Type B pancreatic cell (in vitro differentiated cells): ENCODE measurements at regions not wholly inside any gene's neighbourhood (a gene's known extent, or its start where the extent isn't known, plus 50 kb on each side); places are given as distances from the start of the nearest gene placed in this dataset.

ENCODE experiments used
- DNase-seq: peaks from one replicate; pipeline ENCODE4 v3.0.0; 2021; ENCODE audit warnings: mixed read lengths; ENCODE audit not compliant: unreplicated experiment; ENCODE audit errors: extremely low spot score
- H3K27ac Mint-ChIP-seq: 2 replicates; pipeline ENCODE4 v1.8.0; 2021; ENCODE audit warnings: mild to moderate bottlenecking, mixed read lengths
- H3K27me3 Mint-ChIP-seq: 2 replicates; pipeline ENCODE4 v1.8.0; 2021; ENCODE audit warnings: mixed read lengths
- H3K36me3 Mint-ChIP-seq: 2 replicates; pipeline ENCODE4 v1.8.0; 2021; ENCODE audit warnings: mixed read lengths
- H3K4me1 Mint-ChIP-seq: one replicate; pipeline ENCODE4 v1.8.0; 2021; ENCODE audit warnings: mixed read lengths; ENCODE audit not compliant: unreplicated experiment
- H3K4me3 Mint-ChIP-seq: 2 replicates; pipeline ENCODE4 v1.8.0; 2021; ENCODE audit warnings: mild to moderate bottlenecking, mixed read lengths
- H3K9me3 Mint-ChIP-seq: 2 replicates; pipeline ENCODE4 v1.8.0; 2021; ENCODE audit warnings: mixed read lengths
- TF ChIP-seq, protein P1 (sequence below): fragments of 200-600 bp; sonication (generic); conservative IDR thresholded peaks from 2 replicates; pipeline ENCODE4 v1.5.0; 2021; ENCODE audit warnings: antibody characterized with exemption, mild to moderate bottlenecking

DNA sequence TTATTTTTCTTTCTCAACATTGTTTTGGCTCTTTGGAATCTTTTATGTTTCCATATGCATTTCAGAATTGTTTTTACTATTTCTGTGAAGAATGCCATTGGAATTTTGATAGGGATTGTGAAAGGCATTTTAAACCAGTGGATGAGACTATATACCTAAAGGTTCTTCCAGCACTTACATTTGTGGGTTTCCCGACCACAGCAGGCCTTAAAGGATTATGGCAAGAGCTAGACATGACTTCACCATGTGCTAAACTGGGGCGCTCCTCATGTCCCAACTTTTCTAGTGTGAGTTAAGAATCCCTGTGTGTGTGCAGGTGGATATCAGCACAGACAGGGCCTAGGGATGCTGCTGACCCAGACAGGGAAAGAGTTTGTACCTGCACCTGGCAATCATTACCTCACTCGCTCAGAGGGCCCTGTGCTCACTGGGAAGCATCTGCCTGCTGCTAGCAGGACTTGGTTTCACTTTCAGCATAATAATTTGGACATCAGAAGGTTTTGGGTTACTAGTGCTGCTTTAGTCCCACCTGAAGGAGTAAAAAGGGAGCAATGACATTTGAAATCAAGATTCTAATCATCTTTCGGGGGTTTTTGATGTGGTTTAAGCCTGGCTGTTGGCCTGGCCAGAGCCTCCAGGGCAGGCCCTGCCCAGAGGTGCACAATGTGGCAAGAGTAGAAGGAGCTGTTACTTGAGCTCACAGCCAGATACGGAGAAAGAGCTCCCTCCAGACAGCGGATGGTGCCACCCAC is 137.1 kb downstream of the CDC5L start:
- TF ChIP-seq, protein P1, sequence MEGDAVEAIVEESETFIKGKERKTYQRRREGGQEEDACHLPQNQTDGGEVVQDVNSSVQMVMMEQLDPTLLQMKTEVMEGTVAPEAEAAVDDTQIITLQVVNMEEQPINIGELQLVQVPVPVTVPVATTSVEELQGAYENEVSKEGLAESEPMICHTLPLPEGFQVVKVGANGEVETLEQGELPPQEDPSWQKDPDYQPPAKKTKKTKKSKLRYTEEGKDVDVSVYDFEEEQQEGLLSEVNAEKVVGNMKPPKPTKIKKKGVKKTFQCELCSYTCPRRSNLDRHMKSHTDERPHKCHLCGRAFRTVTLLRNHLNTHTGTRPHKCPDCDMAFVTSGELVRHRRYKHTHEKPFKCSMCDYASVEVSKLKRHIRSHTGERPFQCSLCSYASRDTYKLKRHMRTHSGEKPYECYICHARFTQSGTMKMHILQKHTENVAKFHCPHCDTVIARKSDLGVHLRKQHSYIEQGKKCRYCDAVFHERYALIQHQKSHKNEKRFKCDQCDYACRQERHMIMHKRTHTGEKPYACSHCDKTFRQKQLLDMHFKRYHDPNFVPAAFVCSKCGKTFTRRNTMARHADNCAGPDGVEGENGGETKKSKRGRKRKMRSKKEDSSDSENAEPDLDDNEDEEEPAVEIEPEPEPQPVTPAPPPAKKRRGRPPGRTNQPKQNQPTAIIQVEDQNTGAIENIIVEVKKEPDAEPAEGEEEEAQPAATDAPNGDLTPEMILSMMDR, result no peak
- no peaks in the 10 kb centered on the region for H3K36me3 Mint-ChIP-seq
- H3K27ac Mint-ChIP-seq, result no peak overlapping the region
- H3K4me3 Mint-ChIP-seq, result no peak overlapping the region
- H3K9me3 Mint-ChIP-seq, result peaks cover 4% of the 10 kb centered on the region
- DNase-seq, result no peak
- H3K4me1 Mint-ChIP-seq, result peaks cover 14% of the 10 kb centered on the region
- peaks cover 16% of the 10 kb centered on the region for H3K27me3 Mint-ChIP-seq

DNA sequence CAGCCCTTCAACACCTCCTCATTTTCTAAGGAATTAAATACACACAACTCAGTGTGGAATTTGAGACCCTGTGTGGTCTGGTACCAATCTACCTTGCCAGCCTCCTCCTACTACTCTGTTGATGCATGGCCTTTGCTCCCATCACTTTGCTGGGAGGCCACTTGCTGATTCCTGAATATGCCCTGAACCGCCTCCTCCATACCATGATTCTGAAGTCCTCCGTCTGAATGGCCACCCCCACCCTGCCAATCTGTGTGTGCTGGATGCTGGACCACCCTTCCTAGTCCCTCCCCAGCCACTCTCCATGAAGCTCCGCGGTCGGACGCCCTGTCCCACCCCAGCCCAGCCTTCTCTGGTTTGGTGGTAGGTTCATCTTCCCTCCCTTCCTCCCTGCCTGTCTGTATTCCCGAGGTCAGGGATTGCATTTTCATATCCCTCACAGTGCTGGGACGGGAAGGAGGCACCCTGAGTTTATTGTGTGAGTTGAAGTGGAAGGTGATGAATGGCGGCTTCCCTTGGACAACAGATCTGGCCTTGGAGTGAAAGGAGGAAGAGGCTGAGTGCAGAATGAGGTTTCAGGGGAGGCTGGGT is 138.3 kb downstream of the CDC5L start:
- Mint-ChIP-seq H3K27me3 (peaks cover 17% of the 10 kb centered on the region), H3K4me3 (no peak overlapping the region), H3K27ac (no peak overlapping the region), H3K36me3 (no peaks in the 10 kb centered on the region), H3K4me1 (peaks cover 14% of the 10 kb centered on the region), H3K9me3 (no peaks in the 10 kb centered on the region)
- TF ChIP-seq, protein P1, result no peak
- peak; percentile 31 for DNase-seq

DNA sequence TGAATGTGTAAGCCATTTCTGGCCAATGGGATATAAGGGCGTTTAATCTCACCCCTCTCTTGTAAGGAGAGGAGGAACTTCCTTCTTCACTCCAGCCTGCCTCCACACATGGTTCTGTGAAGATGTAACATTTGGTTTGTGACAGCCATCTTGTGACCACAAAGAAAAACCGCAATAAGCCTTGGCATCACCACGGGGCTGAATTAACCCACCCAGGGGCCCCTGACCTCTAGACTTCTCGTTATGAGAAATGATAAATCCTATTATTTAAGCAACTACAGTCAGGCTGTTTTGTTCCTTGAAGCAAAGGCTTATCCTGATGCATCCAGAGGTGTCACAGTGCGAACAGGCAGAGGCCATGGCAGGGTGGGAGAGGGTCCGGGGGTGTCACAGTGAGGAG is 139.7 kb downstream of the CDC5L start:
- TF ChIP-seq, protein P1, result no peak
- no peak overlapping the region for H3K27ac Mint-ChIP-seq
- peaks cover 17% of the 10 kb centered on the region for H3K27me3 Mint-ChIP-seq
- H3K9me3 Mint-ChIP-seq, result no peaks in the 10 kb centered on the region
- no peak for DNase-seq
- H3K4me1 Mint-ChIP-seq, result peaks cover 14% of the 10 kb centered on the region
- no peaks in the 10 kb centered on the region for H3K36me3 Mint-ChIP-seq
- H3K4me3 Mint-ChIP-seq, result no peak overlapping the region

DNA sequence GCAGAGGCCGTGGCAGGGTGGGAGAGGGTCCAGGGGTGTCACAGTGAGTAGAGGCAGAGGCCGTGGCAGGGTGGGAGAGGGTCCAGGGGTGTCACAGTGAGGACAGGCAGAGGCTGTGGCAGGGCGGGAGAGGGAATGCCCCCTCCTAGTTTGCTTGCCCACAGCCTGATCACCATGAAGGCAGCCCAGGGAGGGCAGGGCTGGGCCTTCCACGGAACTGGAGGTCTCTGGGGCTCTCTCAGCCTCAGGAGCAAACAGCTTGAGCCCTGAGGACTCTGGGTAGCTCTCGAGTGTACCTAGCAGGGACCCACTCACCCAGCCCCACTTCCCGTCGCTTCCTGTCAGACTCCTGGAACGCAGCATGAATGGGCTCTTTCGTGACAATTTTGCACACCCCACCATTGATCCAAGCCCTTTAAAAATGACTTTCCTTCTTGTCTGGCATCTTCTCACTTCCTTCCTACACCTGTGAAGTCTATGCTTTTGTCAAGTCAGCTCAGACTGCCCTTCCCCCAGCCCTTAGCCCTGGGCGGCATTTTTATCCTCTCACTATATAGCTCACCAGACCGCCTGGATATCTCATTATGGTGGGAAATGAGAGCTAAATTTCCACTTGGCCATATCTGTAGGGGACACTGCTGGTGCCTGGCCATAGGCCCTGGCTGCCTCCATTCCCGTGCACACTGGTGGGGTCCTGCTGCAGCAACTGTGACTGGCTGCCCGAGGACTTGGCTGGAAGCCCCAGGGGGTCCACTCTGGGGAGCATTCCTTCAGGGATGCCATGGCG is 140.3 kb downstream of the CDC5L start:
- Mint-ChIP-seq H3K9me3 (no peaks in the 10 kb centered on the region), H3K36me3 (no peaks in the 10 kb centered on the region), H3K4me3 (no peak overlapping the region), H3K27me3 (peaks cover 20% of the 10 kb centered on the region), H3K4me1 (peaks cover 14% of the 10 kb centered on the region), H3K27ac (no peak overlapping the region)
- TF ChIP-seq, protein P1, result no peak
- no peak for DNase-seq

DNA sequence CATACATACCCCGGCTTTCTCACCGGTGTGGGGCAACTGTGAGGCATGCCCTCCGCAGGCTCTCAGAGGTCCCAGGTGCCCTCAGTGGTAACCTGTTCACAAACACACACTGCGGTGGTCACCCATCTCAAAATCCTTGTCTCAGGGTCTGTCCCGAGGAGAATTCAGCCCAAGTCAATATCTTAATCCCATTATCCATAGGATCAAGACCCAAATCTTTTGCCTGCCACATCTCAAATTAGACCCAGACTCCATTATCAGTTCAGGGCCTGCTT is 140.8 kb downstream of the CDC5L start:
- Mint-ChIP-seq H3K4me1 (peaks cover 17% of the 10 kb centered on the region), H3K27ac (no peak overlapping the region), H3K4me3 (no peak overlapping the region)

More for the DNA sequence above, 140.8 kb downstream of the CDC5L start:
- H3K36me3 Mint-ChIP-seq, result no peaks in the 10 kb centered on the region
- no peak for DNase-seq
- H3K27me3 Mint-ChIP-seq, result peaks cover 20% of the 10 kb centered on the region
- no peaks in the 10 kb centered on the region for H3K9me3 Mint-ChIP-seq
- TF ChIP-seq, protein P1, result no peak
